ELF-1 (cell line): ENCODE measurements at regions not wholly inside any gene's neighbourhood (a gene's known extent, or its start where the extent isn't known, plus 50 kb on each side); places are given as distances from the start of the nearest gene placed in this dataset.

Source experiments
- DNase-seq: peaks from one replicate; pipeline ENCODE4 v3.0.0-alpha.2; 2016; ENCODE audit warnings: low read depth, low spot score

GRCh38 chr15:37165395-37165794 is 65.0 kb upstream of the MEIS2 start:
- DNase-seq: no peak

- no peak for DNase-seq
These were observed 66.1 kb upstream of the MEIS2 start for GRCh38 chr15:37166402-37166801.

GRCh38 chr15:37181339-37181738 is 81.0 kb upstream of the MEIS2 start:
- no peak for DNase-seq

- no peak for DNase-seq
These were observed 99.2 kb upstream of the MEIS2 start for GRCh38 chr15:37199545-37199944.

GRCh38 chr15:37203050-37203449 is 102.7 kb upstream of the MEIS2 start:
- no peak for DNase-seq

- DNase-seq: no peak
These were observed 104.3 kb upstream of the MEIS2 start for GRCh38 chr15:37204692-37205091.

GRCh38 chr15:37206690-37207089 is 106.3 kb upstream of the MEIS2 start:
- no peak for DNase-seq

GRCh38 chr15:37208146-37209040 is 108.0 kb upstream of the MEIS2 start:
- no peak for DNase-seq

- no peak for DNase-seq
These were observed 108.7 kb upstream of the MEIS2 start for GRCh38 chr15:37209041-37209363.

GRCh38 chr15:37217567-37217966 is 117.2 kb upstream of the MEIS2 start:
- DNase-seq: no peak

GRCh38 chr15:37218351-37218916 is 118.1 kb upstream of the MEIS2 start:
- DNase-seq: no peak

GRCh38 chr15:37219211-37219701 is 118.9 kb upstream of the MEIS2 start:
- DNase-seq: no peak

GRCh38 chr15:37220949-37221670 is 120.8 kb upstream of the MEIS2 start:
- DNase-seq: no peak

- no peak for DNase-seq
These were observed 121.4 kb upstream of the MEIS2 start for GRCh38 chr15:37221671-37222145.

- DNase-seq: no peak
These were observed 122.7 kb upstream of the MEIS2 start for GRCh38 chr15:37223089-37223488.

GRCh38 chr15:37229855-37230619 is 129.7 kb upstream of the MEIS2 start:
- DNase-seq: no peak

GRCh38 chr15:37245358-37245757 is 145.0 kb upstream of the MEIS2 start:
- no peak for DNase-seq

GRCh38 chr15:37246065-37246464 is 145.7 kb upstream of the MEIS2 start:
- no peak for DNase-seq

- DNase-seq: peak; percentile 51
These were observed 146.5 kb upstream of the MEIS2 start for GRCh38 chr15:37246856-37247255.

GRCh38 chr15:37249249-37249648 is 148.9 kb upstream of the MEIS2 start:
- no peak for DNase-seq

GRCh38 chr15:37252530-37252929 is 152.2 kb upstream of the MEIS2 start:
- DNase-seq: no peak

- no peak for DNase-seq
These were observed 153.5 kb upstream of the MEIS2 start for GRCh38 chr15:37253877-37254276.
